ENCODE measurements at regions not wholly inside any gene's neighbourhood (a gene's known extent, or its start where the extent isn't known, plus 50 kb on each side); places are given as distances from the start of the nearest gene placed in this dataset.
"Not testable (repeated sequence)": the region's sequence is repeated elsewhere in the genome, so short reads cannot be mapped to it uniquely, and the experiment has no call there.

- not testable (repeated sequence) for DNase-seq
These were observed 204.1 kb upstream of the UBL3 start for GRCh38 chr13:30054546-30054945.

GRCh38 chr13:30053939-30054338 lies 203.5 kb upstream of the UBL3 start:
- DNase-seq, result no peak

GRCh38 chr13:30052120-30052519 lies 201.7 kb upstream of the UBL3 start:
- no peak for DNase-seq

- DNase-seq, result no peak
These were observed 201.2 kb upstream of the UBL3 start for GRCh38 chr13:30051531-30052060.

- DNase-seq, result no peak
These were observed 199.3 kb upstream of the UBL3 start for GRCh38 chr13:30049692-30050091.

- no peak for DNase-seq
These were observed 196.9 kb upstream of the UBL3 start for GRCh38 chr13:30047154-30047874.

GRCh38 chr13:30045916-30046704 lies 195.7 kb upstream of the UBL3 start:
- DNase-seq, result no peak

- DNase-seq, result no peak
These were observed 194.5 kb upstream of the UBL3 start for GRCh38 chr13:30044932-30045331.

- DNase-seq, result no peak
These were observed 193.2 kb upstream of the UBL3 start for GRCh38 chr13:30043631-30043925.

- DNase-seq, result no peak
These were observed 192.6 kb upstream of the UBL3 start for GRCh38 chr13:30042891-30043630.

- DNase-seq, result no peak
These were observed 191.9 kb upstream of the UBL3 start for GRCh38 chr13:30042272-30042671.

GRCh38 chr13:30039511-30039911 lies 189.1 kb upstream of the UBL3 start:
- DNase-seq, result no peak

- DNase-seq, result no peak
These were observed 188.5 kb upstream of the UBL3 start for GRCh38 chr13:30038884-30039283.

- no peak for DNase-seq
These were observed 187.3 kb upstream of the UBL3 start for GRCh38 chr13:30037766-30038165.

GRCh38 chr13:30037306-30037705 lies 186.9 kb upstream of the UBL3 start:
- no peak for DNase-seq

GRCh38 chr13:30034458-30034795 lies 184.0 kb upstream of the UBL3 start:
- DNase-seq, result no peak

GRCh38 chr13:30033681-30034457 lies 183.5 kb upstream of the UBL3 start:
- no peak for DNase-seq

- DNase-seq, result no peak
These were observed 181.8 kb upstream of the UBL3 start for GRCh38 chr13:30032263-30032662.

- no peak for DNase-seq
These were observed 181.1 kb upstream of the UBL3 start for GRCh38 chr13:30031488-30031887.

- no peak for DNase-seq
These were observed 179.8 kb upstream of the UBL3 start for GRCh38 chr13:30030141-30030750.

GRCh38 chr13:30027569-30028455 lies 177.4 kb upstream of the UBL3 start:
- no peak for DNase-seq
